Esophagus squamous epithelium (tissue), 5 donors: ENCODE measurements at regions not wholly inside any gene's neighbourhood (a gene's known extent, or its start where the extent isn't known, plus 50 kb on each side); places are given as distances from the start of the nearest gene placed in this dataset.

Experiments
- DNase-seq: peaks from one replicate; lab custom pipeline; 2025; lab: John Stamatoyannopoulos, UW
- H3K27ac ChIP-seq, 4 donors: fragments of 200-600 bp; sonication (generic); one replicate each; pipeline ENCODE4 v1.5.1; 2016 to 2019; ENCODE audit warnings: mild to moderate bottlenecking in 1 of 4
- H3K27me3 ChIP-seq, 4 donors: fragments of 200-600 bp; sonication (generic); 1 replicate in 3 of 4; 2 replicates in 1 of 4; pipeline versions ENCODE4 v1.5.1 to v1.6.0; 2017 to 2021; ENCODE audit warnings: antibody characterized with exemption in 1 of 4
- H3K36me3 ChIP-seq, 3 donors: fragments of 200-600 bp; sonication (generic); one replicate each; pipeline ENCODE4 v1.5.1; 2016 to 2019
- H3K4me1 ChIP-seq, 3 donors: fragments of 200-600 bp; sonication (generic); one replicate each; pipeline ENCODE4 v1.5.1; 2017 to 2019
- H3K4me3 ChIP-seq, 4 donors: fragments of 200-600 bp; sonication (generic); 1 replicate in 3 of 4; 2 replicates in 1 of 4; pipeline ENCODE4 v1.5.1; 2016 to 2019; ENCODE audit warnings: mild to moderate bottlenecking in 2 of 4, moderate library complexity in 1 of 4
- H3K9me3 ChIP-seq, 3 donors: fragments of 200-600 bp; sonication (generic); one replicate each; pipeline ENCODE4 v1.5.1; 2016 to 2019
- CTCF ChIP-seq, 6 experiments: fragments of 450-650 bp in 4 of 6; fragments of 200-600 bp in 2 of 6; sonication (generic) in 2 of 6; IDR thresholded peaks; one replicate each; pipeline ENCODE4 v1.5.1; 2016 to 2019; ENCODE audit warnings: antibody characterized with exemption in 6 of 6, mild to moderate bottlenecking in 4 of 6, moderate library complexity in 4 of 6
- POLR2A ChIP-seq, 4 donors: fragments of 450-650 bp; IDR thresholded peaks; one replicate each; pipeline ENCODE4 v1.6.1; 2017; ENCODE audit warnings: antibody characterized with exemption in 4 of 4, mild to moderate bottlenecking in 4 of 4, moderate library complexity in 3 of 4
- WGBS, 2 donors: methylation state at CpG; one replicate each; pipeline ENCODE4 v1.1.5; 2018; 5-methylcytosine and 5-hydroxymethylcytosine counted together
- intact Hi-C: fragments of 100-400 bp; cut with DNase I; formaldehyde crosslinking; loops from one replicate; pipeline ENCODE4 v1.15.0; 2022
- donor health status: DM: yes; HTN: yes; CAD: no.

GRCh38 chr4:137116144-137116543 is 416.1 kb downstream of the PCDH18 start:
- WGBS, 2 donors = 67 to 73% methylated on average over 3 of the region's 3 CpGs
- no peaks in the 10 kb centered on the region for H3K4me1 ChIP-seq
- no peak for DNase-seq
- H3K27ac ChIP-seq = no peak overlapping the region
- H3K4me3 ChIP-seq = no peak overlapping the region
- no peaks in the 10 kb centered on the region for H3K9me3 ChIP-seq
- no peaks in the 10 kb centered on the region for H3K27me3 ChIP-seq
- H3K36me3 ChIP-seq = no peaks in the 10 kb centered on the region
- no peak for TF ChIP-seq POLR2A (IDR thresholded peaks at IDR 0.05)
- no peak for TF ChIP-seq CTCF (IDR thresholded peaks at IDR 0.05)
- intact Hi-C loops = no loop called here

GRCh38 chr4:137106733-137107132 is 425.6 kb downstream of the PCDH18 start:
- H3K36me3 ChIP-seq = no peaks in the 10 kb centered on the region
- intact Hi-C loops = no loop called here
- H3K4me3 ChIP-seq = no peak overlapping the region
- H3K27ac ChIP-seq = no peak overlapping the region
- 56 to 70% methylated on average over 4 of the region's 4 CpGs for WGBS, 2 donors
- H3K4me1 ChIP-seq = no peaks in the 10 kb centered on the region
- no peak for TF ChIP-seq CTCF (IDR thresholded peaks at IDR 0.05)
- no peak for TF ChIP-seq POLR2A (IDR thresholded peaks at IDR 0.05)
- H3K9me3 ChIP-seq = no peaks in the 10 kb centered on the region
- no peak for DNase-seq
- no peaks in the 10 kb centered on the region for H3K27me3 ChIP-seq

GRCh38 chr4:137106287-137106686 is 426.0 kb downstream of the PCDH18 start:
- Histone ChIP-seq H3K9me3 (no peaks in the 10 kb centered on the region), H3K27me3 (no peaks in the 10 kb centered on the region), H3K36me3 (no peaks in the 10 kb centered on the region), H3K4me1 (no peaks in the 10 kb centered on the region), H3K4me3 (no peak overlapping the region), H3K27ac (no peak overlapping the region)
- no peak for TF ChIP-seq CTCF (IDR thresholded peaks at IDR 0.05)
- TF ChIP-seq POLR2A (IDR thresholded peaks at IDR 0.05) = no peak
- 66 to 72% methylated on average over 3 of the region's 3 CpGs for WGBS, 2 donors
- DNase-seq = no peak
- intact Hi-C loops = no loop called here

GRCh38 chr4:137090951-137091350 is 441.3 kb downstream of the PCDH18 start:
- 42 to 51% methylated on average over 3 of the region's 3 CpGs for WGBS, 2 donors
- no peaks in the 10 kb centered on the region for H3K27me3 ChIP-seq
- no peaks in the 10 kb centered on the region for H3K4me1 ChIP-seq
- H3K27ac ChIP-seq = no peak overlapping the region
- DNase-seq = no peak
- no peaks in the 10 kb centered on the region for H3K36me3 ChIP-seq
- H3K4me3 ChIP-seq = no peak overlapping the region
- H3K9me3 ChIP-seq = no peaks in the 10 kb centered on the region
- TF ChIP-seq POLR2A (IDR thresholded peaks at IDR 0.05) (no peak), CTCF (IDR thresholded peaks at IDR 0.05) (no peak)
- intact Hi-C loops = no loop called here

GRCh38 chr4:137083571-137084135 is 448.6 kb downstream of the PCDH18 start:
- Histone ChIP-seq H3K27me3 (no peaks in the 10 kb centered on the region), H3K4me3 (no peak overlapping the region), H3K9me3 (no peaks in the 10 kb centered on the region), H3K4me1 (no peaks in the 10 kb centered on the region), H3K27ac (no peak overlapping the region), H3K36me3 (no peaks in the 10 kb centered on the region)
- 39 to 58% methylated on average over 2 of the region's 2 CpGs for WGBS, 2 donors
- no peak for DNase-seq
- TF ChIP-seq CTCF (IDR thresholded peaks at IDR 0.05) = no peak
- no peak for TF ChIP-seq POLR2A (IDR thresholded peaks at IDR 0.05)
- intact Hi-C loops = no loop called here
